HEK293 (cell line): ENCODE measurements at regions not wholly inside any gene's neighbourhood (a gene's known extent, or its start where the extent isn't known, plus 50 kb on each side); places are given as distances from the start of the nearest gene placed in this dataset.
"Not testable (repeated sequence)": the region's sequence is repeated elsewhere in the genome, so short reads cannot be mapped to it uniquely, and the experiment has no call there.

Source experiments
- CTCF ChIA-PET: fragments of 350-600 bp; formaldehyde crosslinking; extraction: SDS; loops from one replicate; lab custom pipeline; 2021; ENCODE audit warnings: antibody characterized with exemption; lab: Yijun Ruan, JAX
- POLR2A ChIA-PET: fragments of 300-600 bp; formaldehyde crosslinking; extraction: SDS; loops from one replicate; lab custom pipeline; 2020; ENCODE audit warnings: antibody characterized with exemption, inconsistent platforms; lab: Yijun Ruan, JAX
- H3K27ac ChIP-seq: fragments of 200-500 bp; sonication (Bioruptor generic); 2 replicates; pipeline ENCODE4 v1.5.1; 2014; ENCODE audit warnings: low read depth, low read length, control low read depth, inconsistent platforms; ENCODE audit errors: extremely low read depth
- H3K36me3 ChIP-seq, 2 experiments: fragments of 200-500 bp in 1 of 2; sonication (Bioruptor generic) in 1 of 2; 1 replicate in 1 of 2; 2 replicates in 1 of 2; pipeline ENCODE4 v1.5.1; 2014 to 2017; ENCODE audit warnings: inconsistent platforms in 2 of 2, low read length in 2 of 2; ENCODE audit not compliant: control insufficient read depth in 2 of 2, insufficient read depth in 1 of 2
- H3K4me1 ChIP-seq: fragments of 200-500 bp; sonication (Bioruptor generic); 2 replicates; pipeline ENCODE4 v1.5.1; 2014; ENCODE audit warnings: mild to moderate bottlenecking, low read length, inconsistent platforms; ENCODE audit not compliant: control insufficient read depth, insufficient read depth
- H3K4me3 ChIP-seq: 2 replicates; pipeline ENCODE4 v1.5.1; 2011; ENCODE audit warnings: low read depth, mild to moderate bottlenecking, control low read depth, low read length, moderate library complexity
- H3K9me3 ChIP-seq: fragments of 200-500 bp; sonication (Bioruptor generic); 2 replicates; pipeline ENCODE4 v1.5.1; 2014; ENCODE audit warnings: low read depth, low read length, inconsistent platforms; ENCODE audit not compliant: control insufficient read depth, insufficient read depth
- CTCF ChIP-seq: fragments of 450-650 bp; formaldehyde crosslinking; IDR thresholded peaks from 2 replicates; pipeline ENCODE4 v1.5.1; 2016; ENCODE audit warnings: missing biosample characterization, missing genetic modification characterization
- KLF9 ChIP-seq: fragments of 450-650 bp; formaldehyde crosslinking; IDR thresholded peaks from 2 replicates; pipeline ENCODE4 v1.5.1; 2016; ENCODE audit warnings: missing biosample characterization, missing genetic modification characterization, low read depth
- REST ChIP-seq: fragments of 450-650 bp; formaldehyde crosslinking; IDR thresholded peaks from 2 replicates; pipeline ENCODE4 v1.5.1; 2016; ENCODE audit warnings: missing biosample characterization, missing genetic modification characterization
- ZBTB20 ChIP-seq: fragments of 450-650 bp; formaldehyde crosslinking; IDR thresholded peaks from 2 replicates; pipeline ENCODE4 v1.5.1; 2016; ENCODE audit warnings: missing biosample characterization, missing genetic modification characterization
- ZBTB26 ChIP-seq: fragments of 450-650 bp; formaldehyde crosslinking; optimal IDR thresholded peaks from 2 replicates; pipeline ENCODE3; 2016; ENCODE audit warnings: missing biosample characterization, mild to moderate bottlenecking, missing genetic modification characterization
- ZBTB8A ChIP-seq: fragments of 450-650 bp; formaldehyde crosslinking; IDR thresholded peaks from 2 replicates; pipeline ENCODE4 v1.5.1; 2016; ENCODE audit warnings: missing biosample characterization, missing genetic modification characterization
- ZFHX2 ChIP-seq: fragments of 450-650 bp; formaldehyde crosslinking; conservative IDR thresholded peaks from 2 replicates; pipeline ENCODE4 v1.5.1; 2016; ENCODE audit warnings: missing biosample characterization, missing genetic modification characterization
- ZNF335 ChIP-seq: fragments of 450-650 bp; formaldehyde crosslinking; conservative IDR thresholded peaks from 2 replicates; pipeline ENCODE4 v1.5.1; 2016; ENCODE audit warnings: missing biosample characterization, missing genetic modification characterization
- ZNF629 ChIP-seq: fragments of 450-650 bp; formaldehyde crosslinking; IDR thresholded peaks from 2 replicates; pipeline ENCODE4 v1.5.1; 2017; ENCODE audit warnings: missing biosample characterization, missing genetic modification characterization

- H3K4me3 ChIP-seq, result peak overlapping the region; percentile 79
- POLR2A ChIA-PET, H3K4me1 ChIP-seq, CTCF ChIA-PET: not testable (repeated sequence)
- 0 out of 2 replicates have a peak, but pooled peaks have one; percentile 24 for TF ChIP-seq KLF9 (tag by site-specific recombination)
- peak; percentile 82 for TF ChIP-seq ZBTB8A
- peak; percentile 74 for TF ChIP-seq ZNF335 (tag by site-specific recombination)
- 0 out of 2 replicates have a peak, but pooled peaks have one; percentile 29 for TF ChIP-seq CTCF (tag by site-specific recombination)
- TF ChIP-seq ZNF629 (tag by site-specific recombination), result 0 out of 2 replicates have a peak, but pooled peaks have one; percentile 37
- TF ChIP-seq ZBTB20, result peak; percentile 22; the same call in 1 of the 2 replicates
- peak; percentile 31; the same call in 1 of the 2 replicates for TF ChIP-seq ZFHX2 (tag by site-specific recombination)
- peak; percentile 88 for TF ChIP-seq ZBTB26 (tag by site-specific recombination)
- TF ChIP-seq, all 188 proteins: peak for 8; not testable (repeated sequence) for 180
- not testable (repeated sequence) for H3K9me3 ChIP-seq, H3K36me3 ChIP-seq
- H3K27ac ChIP-seq, result peak overlapping the region; percentile 91
Observed at GRCh38 chr10:38402442-38403346, 308.6 kb downstream of the ZNF37A start.

GRCh38 chr10:38403347-38404117, 309.4 kb downstream of the ZNF37A start:
- POLR2A ChIA-PET, CTCF ChIA-PET, H3K9me3 ChIP-seq, H3K36me3 ChIP-seq, H3K4me1 ChIP-seq: not testable (repeated sequence)
- H3K4me3 ChIP-seq, result peak overlapping the region; percentile 48
- peak overlapping the region; percentile 62; the same call in 1 of the 2 replicates for H3K27ac ChIP-seq

- POLR2A ChIA-PET, H3K36me3 ChIP-seq, H3K27ac ChIP-seq, H3K9me3 ChIP-seq, CTCF ChIA-PET, H3K4me1 ChIP-seq, H3K4me3 ChIP-seq: not testable (repeated sequence)
Observed at GRCh38 chr10:38423634-38424033, 329.5 kb downstream of the ZNF37A start.

- peak; percentile 65 for TF ChIP-seq REST
- TF ChIP-seq, all 188 proteins: peak for 1; not testable (repeated sequence) for 187
- H3K27ac ChIP-seq, CTCF ChIA-PET, H3K4me3 ChIP-seq, POLR2A ChIA-PET, H3K9me3 ChIP-seq, H3K4me1 ChIP-seq, H3K36me3 ChIP-seq: not testable (repeated sequence)
Observed at GRCh38 chr10:38430242-38430641, 336.1 kb downstream of the ZNF37A start.

GRCh38 chr10:38437359-38437758, 343.2 kb downstream of the ZNF37A start:
- CTCF ChIA-PET, H3K36me3 ChIP-seq, H3K4me1 ChIP-seq, H3K27ac ChIP-seq, POLR2A ChIA-PET, H3K4me3 ChIP-seq, H3K9me3 ChIP-seq: not testable (repeated sequence)

GRCh38 chr10:38448614-38449355, 354.6 kb downstream of the ZNF37A start:
- H3K27ac ChIP-seq, H3K4me3 ChIP-seq, H3K36me3 ChIP-seq, H3K9me3 ChIP-seq, POLR2A ChIA-PET, CTCF ChIA-PET, H3K4me1 ChIP-seq: not testable (repeated sequence)
